ENCODE measurements at regions not wholly inside any gene's neighbourhood (a gene's known extent, or its start where the extent isn't known, plus 50 kb on each side); places are given as distances from the start of the nearest gene placed in this dataset.
A peak's percentile ranks its signal among the peaks of the same experiment; 100 is the strongest.
"Not testable (repeated sequence)": the region's sequence is repeated elsewhere in the genome, so short reads cannot be mapped to it uniquely, and the experiment has no call there.

GRCh38 chr2:750628-751027 lies 73.4 kb upstream of the TMEM18 start:
- DNase-seq (ENCODE audit: low spot score) = no peak
- in situ Hi-C loops (cut with MboI; ENCODE audit: low sequenced_read_pairs, unreplicated experiment) = no loop called here
- TF ChIP-seq CTCF (IDR thresholded peaks at IDR 0.05; ENCODE audit: borderline replicate concordance, control extremely low read depth, extremely low read depth, insufficient read depth, missing control alignments) = no peak

- no peak for DNase-seq (ENCODE audit: low spot score)
- no peak for TF ChIP-seq CTCF (IDR thresholded peaks at IDR 0.05; ENCODE audit: borderline replicate concordance, control extremely low read depth, extremely low read depth, insufficient read depth, missing control alignments)
- in situ Hi-C loops (cut with MboI; ENCODE audit: low sequenced_read_pairs, unreplicated experiment) = no loop called here
These were observed 70.7 kb upstream of the TMEM18 start for GRCh38 chr2:747762-748351.

GRCh38 chr2:746697-747096 lies 69.5 kb upstream of the TMEM18 start:
- no peak for TF ChIP-seq CTCF (IDR thresholded peaks at IDR 0.05; ENCODE audit: borderline replicate concordance, control extremely low read depth, extremely low read depth, insufficient read depth, missing control alignments)
- DNase-seq (ENCODE audit: low spot score) = no peak
- in situ Hi-C loops (cut with MboI; ENCODE audit: low sequenced_read_pairs, unreplicated experiment) = no loop called here

- no peak for DNase-seq (ENCODE audit: low spot score)
- in situ Hi-C loops (cut with MboI; ENCODE audit: low sequenced_read_pairs, unreplicated experiment) = no loop called here
- no peak for TF ChIP-seq CTCF (IDR thresholded peaks at IDR 0.05; ENCODE audit: borderline replicate concordance, control extremely low read depth, extremely low read depth, insufficient read depth, missing control alignments)
These were observed 66.9 kb upstream of the TMEM18 start for GRCh38 chr2:744088-744487.

- no peak for DNase-seq (ENCODE audit: low spot score)
- in situ Hi-C loops (cut with MboI; ENCODE audit: low sequenced_read_pairs, unreplicated experiment) = no loop called here
- TF ChIP-seq CTCF (IDR thresholded peaks at IDR 0.05; ENCODE audit: borderline replicate concordance, control extremely low read depth, extremely low read depth, insufficient read depth, missing control alignments) = no peak
These were observed 65.0 kb upstream of the TMEM18 start for GRCh38 chr2:742221-742620.

GRCh38 chr2:741195-741496 lies 63.9 kb upstream of the TMEM18 start:
- TF ChIP-seq CTCF (IDR thresholded peaks at IDR 0.05; ENCODE audit: borderline replicate concordance, control extremely low read depth, extremely low read depth, insufficient read depth, missing control alignments) = no peak
- in situ Hi-C loops (cut with MboI; ENCODE audit: low sequenced_read_pairs, unreplicated experiment) = no loop called here
- no peak for DNase-seq (ENCODE audit: low spot score)

- in situ Hi-C loops (cut with MboI; ENCODE audit: low sequenced_read_pairs, unreplicated experiment) = not testable (repeated sequence)
- DNase-seq (ENCODE audit: low spot score) = peak; percentile 79
These were observed 63.4 kb upstream of the TMEM18 start for GRCh38 chr2:740322-741194.

- in situ Hi-C loops (cut with MboI; ENCODE audit: low sequenced_read_pairs, unreplicated experiment) = not testable (repeated sequence)
- peak; percentile 59 for DNase-seq (ENCODE audit: low spot score)
These were observed 62.7 kb upstream of the TMEM18 start for GRCh38 chr2:739864-740321.
